HG03521 (cell line): ENCODE measurements at regions not wholly inside any gene's neighbourhood (a gene's known extent, or its start where the extent isn't known, plus 50 kb on each side); places are given as distances from the start of the nearest gene placed in this dataset.

Experiments used
- ATAC-seq: cut with Tn5 transposase; IDR thresholded peaks from one replicate; pipeline ENCODE4 v1.9.1; 2021; ENCODE audit warnings: mild to moderate bottlenecking, moderate library complexity; ENCODE audit not compliant: unreplicated experiment

DNA sequence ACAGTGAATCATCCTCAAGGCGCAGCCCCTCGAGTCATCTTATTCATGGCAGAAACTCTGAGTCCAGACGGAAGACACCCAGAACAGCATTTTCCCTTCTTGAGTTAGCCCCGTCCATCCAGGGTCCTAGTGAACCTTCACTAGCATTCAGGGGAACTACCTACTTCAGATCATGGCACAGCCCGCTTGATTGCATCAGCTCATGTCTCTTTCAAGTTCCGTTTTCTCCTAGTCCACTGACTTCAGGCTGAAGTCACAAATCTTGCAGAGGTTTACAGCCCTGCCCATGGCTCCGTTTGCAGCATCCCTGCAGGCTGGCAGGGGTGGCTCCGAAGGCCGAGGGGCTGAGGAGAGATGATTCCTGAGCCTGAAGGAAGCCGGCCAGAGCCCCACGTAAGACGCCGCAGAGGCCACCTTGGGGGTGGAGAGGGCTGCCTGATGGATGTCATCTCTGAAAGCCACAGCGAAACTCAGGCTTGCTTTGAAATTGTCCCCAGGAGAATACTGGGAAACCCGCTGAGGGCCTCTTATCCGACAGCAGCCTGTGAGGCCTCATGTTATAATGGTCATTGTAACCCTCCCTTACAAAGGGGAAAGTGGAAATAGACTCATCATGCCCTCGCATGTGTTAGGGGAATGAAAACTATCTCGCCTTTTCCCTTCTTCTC, 310.2 kb upstream of the AJAP1 start:
- ATAC-seq, result no peak

DNA sequence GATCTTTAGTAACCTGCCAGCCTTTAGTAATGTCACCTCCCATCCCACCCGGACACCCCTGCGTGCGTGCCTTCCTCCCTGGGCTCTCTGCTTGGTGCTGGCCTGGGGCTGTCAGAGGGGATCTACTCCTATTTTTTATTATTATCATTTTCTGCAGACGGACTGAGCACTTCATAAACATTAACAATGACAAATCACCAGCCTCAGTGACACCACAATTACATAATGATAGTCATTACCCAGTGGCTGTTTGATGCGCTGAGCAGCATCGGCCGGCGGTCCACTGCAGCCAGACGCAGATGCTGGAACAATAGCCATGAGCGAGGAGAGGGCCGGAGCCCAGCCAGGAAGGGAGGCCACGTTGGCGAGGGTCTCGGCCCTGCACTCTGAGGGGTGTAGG, 309.3 kb upstream of the AJAP1 start:
- no peak for ATAC-seq

DNA sequence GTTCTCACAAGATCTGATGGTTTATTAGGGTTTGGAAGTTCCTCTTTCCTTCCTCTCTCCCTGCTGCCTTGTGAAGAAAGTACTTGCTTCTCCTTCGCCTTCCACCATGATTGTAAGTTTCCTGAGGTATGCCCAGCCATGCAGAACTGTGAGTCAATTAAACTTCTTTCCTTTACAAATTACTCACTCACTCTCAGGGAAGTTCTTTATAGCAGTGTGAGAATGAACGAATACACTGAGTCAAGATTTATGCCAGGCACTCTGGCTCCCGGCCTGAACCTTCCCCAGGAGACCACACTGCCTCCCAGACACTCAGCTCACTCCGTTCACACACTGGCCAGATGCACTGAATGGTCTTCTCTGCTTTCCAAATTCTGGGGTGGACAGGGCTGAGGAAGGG, 308.3 kb upstream of the AJAP1 start:
- ATAC-seq, result no peak

DNA sequence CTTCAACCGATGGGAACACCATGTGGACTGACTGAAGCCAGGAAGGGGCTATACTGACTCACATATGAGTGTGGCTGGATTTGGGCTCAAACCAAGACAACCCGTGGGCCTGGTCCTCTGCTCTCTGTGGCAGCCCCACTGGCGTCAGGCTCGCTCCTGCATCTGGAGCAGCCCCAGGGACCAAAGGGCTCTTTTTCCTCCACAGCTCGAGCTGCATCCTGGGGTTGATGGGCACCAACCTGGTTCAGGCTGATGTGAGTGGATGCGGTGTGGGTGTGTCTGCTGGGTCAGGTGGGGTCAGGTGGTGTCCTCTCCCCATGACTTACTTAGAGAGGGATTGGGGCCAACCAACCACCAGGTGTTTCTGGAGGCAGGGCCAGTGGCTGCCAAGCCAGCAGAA, 303.0 kb upstream of the AJAP1 start:
- ATAC-seq, result no peak

DNA sequence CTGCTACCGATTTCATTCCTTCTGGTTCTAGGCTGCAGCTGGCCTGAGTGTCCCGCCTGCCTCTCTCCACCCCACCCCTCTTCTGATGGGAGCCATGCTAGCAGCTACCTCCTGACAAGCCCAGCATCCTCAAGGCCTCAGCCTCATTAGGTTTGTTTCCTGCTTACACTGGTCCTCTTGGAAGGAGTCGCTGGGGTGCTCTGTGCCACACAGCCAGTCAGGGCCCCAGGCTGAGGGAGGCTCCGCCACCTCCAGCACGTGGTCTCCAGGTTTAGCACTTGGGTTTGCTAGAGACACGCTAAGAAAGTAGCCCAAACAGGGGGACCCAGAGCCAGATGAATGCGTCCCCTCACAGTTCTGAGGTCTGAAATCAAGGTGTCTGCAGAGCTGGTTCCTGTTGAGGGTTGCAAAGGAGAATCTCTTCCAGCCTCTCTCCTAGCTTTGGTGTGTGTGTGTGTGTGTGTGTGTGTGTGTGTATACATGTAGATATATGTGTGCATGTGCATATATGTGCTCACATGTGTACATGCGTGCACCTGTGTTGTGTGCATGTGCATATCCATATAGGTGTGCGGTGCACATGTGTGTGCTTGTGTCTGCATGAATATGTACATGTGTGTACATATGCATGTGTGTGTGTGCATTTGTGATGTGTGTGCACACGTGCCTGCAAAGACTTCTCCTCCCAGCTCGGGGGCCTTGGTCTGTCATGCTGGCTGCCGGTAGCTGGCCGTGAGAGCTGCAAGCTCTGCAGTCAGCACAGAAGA, 301.1 kb upstream of the AJAP1 start:
- ATAC-seq, result no peak

DNA sequence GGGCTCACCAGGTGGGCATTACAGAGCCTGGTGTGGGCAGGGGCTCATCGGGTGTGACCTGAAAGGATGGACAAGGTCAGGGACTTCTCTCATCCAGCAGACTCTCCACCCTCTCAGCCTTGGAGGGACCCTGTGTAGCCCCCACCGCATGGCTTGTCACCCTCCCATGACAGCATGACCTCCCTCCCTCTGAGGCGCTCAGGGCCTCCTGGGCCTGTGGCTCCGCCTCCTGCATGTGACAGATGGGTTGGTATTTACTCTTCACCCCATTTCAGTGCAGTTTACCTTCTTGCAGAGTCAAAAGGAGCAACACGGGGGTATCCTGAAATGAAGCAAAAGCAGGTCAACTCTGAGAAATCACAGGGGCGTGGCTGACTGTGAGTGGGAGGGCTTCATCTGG, 298.6 kb upstream of the AJAP1 start:
- no peak for ATAC-seq

DNA sequence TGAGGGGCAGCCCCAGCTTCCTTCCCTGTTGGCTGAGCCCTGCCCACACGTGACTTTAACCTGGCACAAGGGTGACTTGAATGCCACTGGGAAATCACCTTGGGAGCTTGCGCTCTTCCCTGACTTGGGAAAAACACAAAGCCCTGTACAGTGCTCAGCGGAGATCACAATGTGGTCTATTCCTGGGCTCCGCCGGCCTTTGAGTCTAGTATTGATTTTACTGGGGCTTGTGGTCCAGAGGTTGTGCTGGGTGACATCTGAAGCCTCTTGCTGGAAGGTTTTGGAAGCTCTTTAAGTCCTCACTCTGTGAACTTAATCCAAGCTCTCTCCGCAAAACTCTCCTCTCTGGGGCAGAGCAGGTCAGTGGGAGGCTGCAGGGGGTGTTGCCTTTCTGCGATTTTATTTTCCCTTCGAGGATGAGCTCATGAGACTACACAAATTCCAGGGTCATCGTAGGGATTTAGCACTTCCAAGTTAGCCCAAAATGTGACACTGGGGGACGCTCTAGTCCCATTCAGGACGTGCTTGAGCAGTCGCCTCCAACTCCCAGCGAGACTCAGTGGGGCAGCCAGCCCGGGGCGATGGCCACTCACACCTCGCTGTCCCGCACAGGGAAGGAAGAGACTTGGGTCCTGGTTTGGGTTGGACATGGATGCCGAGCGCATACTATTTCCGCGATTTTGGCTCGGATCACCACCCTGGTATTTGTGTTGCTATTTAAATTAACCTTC, 291.9 kb upstream of the AJAP1 start:
- no peak for ATAC-seq

DNA sequence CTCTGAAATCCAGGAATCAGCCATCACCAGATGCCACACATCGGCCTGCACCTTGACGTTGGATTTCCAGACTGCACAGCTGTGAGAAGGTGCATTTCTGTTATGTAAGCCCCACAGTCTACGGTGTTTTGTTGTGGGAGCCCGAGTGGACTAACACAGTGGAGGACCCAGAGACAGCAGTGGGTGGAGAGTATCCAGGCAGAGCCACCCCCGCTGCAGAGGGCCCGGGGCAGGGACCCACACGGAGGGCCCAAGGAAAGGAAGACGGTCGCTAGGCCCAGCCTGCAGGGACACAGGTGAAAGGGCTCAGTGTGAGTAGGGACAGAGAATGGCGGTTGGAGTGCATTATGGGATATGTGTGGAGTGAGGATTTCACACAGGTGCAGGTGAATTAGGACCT, 288.3 kb upstream of the AJAP1 start:
- no peak for ATAC-seq

DNA sequence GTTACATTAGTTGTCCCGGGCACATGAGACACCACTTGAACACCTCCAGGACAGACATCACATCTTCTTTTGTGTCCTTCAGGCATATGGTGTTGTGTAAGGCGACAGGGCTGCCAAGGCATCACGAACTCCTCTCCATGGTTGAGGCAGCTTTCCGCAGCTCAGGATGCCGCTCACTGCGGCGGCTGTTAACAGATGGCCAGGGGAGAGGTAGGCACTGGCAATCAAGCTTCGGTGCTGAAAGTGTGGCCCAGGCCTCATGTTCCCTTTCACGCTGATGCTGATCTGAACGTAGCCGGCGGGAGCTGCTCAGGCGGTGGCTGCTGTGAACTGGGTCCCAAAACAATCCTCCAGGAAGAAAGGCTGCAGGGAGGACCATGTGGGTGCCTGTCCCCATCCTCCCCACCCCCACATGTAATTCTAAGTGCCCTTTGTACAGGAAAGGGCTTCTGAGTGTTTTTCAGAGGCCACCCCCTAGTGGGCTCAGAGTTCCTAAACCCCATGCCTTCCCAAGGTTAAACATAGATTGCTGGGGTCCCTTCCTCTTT, 287.1 kb upstream of the AJAP1 start:
- ATAC-seq, result no peak

DNA sequence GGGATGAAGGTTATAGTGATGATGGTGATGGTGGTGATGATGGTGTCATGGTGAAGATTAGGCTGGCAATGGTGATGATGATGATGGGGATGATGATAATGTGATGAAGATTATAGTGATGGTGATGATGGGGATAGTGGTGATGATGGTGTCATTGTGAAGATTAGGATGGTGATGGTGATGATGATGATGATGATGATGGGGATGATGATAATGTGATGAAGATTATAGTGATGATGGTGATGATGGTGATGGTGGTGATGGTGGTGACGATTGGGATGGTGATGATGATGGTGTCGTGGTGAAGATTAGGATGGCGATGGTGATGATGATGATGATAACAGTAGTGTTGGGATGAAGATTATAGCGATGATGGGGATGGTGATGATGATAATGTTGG, 285.1 kb upstream of the AJAP1 start:
- no peak for ATAC-seq

DNA sequence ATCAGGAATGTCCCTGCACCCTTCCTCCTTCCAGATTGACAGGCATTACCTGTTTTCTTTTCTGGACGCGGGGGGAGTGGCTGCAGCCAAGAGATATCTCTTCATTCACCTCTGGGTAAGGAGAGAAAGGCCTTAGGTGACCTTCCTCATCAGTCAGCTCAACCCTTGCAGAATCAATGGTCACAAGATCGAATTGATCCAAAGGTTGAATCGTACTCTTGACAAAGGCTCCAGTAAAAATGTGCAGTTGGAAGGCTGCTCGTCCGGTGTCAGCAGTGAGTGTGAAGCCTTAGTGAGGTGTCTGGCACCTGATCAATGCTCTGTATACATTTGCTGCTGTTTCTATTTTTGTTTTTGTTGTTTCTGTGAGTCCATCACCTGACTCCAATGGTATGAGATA, 282.6 kb upstream of the AJAP1 start:
- no peak for ATAC-seq

DNA sequence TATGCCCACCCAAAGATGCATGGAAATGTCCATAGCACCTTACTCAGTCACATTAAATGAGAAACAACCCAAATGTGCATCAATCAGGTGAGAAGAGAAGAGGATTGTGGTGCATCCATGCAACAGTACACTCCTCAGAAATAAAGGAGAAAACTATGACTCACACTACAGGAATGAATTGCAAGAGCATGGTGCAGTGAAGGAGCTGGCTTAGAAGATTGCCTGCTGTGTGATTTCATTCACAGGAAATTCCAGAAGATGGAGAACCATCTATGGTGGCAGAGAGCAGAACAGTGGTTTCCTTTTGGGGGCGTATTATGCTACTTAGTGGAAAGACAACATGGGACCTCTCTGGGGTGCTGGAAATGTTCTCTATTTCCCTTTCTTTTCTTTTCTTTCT, 278.6 kb upstream of the AJAP1 start:
- no peak for ATAC-seq

DNA sequence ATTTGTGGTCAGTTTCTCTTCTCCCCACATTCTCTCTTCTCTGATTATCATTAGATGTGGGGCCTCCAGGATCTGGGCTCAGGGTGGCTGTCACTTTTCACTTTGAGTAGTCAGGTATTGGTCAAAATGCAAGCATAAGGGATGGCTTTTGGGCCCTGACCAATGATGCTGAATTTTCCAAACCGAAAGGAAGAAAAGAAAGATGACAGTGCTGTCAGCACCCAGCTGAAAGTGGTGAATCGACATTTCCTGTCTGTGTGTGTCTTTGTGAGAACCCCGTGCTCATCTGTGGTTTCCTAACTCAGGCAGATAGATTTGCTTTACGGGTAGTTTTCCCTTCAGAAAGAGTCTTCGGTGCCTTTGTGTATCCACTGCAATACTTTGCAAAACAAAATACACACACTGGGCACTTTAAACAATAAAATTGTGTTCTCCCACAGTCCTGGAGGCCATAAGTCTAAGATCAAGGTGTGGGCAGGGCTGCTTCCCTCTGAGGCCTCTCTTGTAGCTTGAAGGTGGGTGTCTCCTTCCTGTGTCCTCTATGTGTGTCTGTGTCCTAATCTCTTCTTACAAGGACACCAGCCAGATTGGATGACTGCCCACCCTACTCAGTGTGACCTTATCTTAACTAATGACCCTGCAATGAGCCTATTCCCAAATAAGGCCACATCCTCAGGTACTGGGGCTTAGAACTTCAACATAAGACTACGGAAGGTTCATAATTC, 274.8 kb upstream of the AJAP1 start:
- no peak for ATAC-seq

DNA sequence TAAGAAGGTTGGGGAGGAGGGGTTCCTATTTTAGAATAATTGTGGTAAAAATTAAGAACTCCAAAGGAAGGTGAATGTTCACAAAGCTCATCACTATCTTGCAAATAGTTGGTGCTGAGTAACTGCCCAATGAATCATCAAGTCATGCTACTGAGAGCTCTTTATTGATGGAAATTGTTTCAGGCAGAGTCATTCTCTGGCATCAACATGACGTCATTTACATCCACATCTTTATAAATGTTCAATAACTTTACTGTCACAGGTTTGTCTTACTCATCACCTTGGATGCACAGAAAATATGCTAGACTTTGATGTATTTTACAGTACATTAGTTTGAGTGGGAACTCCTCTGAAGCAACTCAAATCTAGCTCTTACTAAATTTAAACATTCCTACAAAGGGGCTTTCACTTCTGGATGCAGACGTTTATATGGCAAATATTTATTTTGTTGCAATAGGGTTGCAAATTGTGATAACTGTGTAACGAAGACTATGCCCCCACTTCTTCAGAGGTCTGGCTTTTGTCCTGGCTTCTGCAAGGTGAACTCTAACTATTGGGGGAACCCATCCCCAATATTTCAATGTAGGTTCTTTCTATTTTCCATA, 273.7 kb upstream of the AJAP1 start:
- no peak for ATAC-seq

DNA sequence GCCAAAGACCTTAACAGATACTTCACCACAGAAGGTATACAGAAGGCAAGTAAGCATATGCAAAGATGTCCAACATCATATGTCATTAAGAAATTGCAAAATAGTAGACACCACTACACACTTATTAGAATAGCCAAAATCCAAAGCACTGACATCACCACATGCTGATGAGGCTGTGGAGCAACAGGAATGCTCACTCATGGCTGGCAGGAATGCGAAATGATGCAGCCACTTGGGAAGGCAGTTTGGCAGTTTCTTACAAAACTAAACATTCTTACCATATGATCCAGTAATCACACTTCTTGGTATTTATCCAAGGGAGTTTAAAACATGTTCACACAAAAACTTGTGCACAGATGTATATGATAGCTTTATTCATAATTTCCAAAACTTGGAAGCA, 261.2 kb upstream of the AJAP1 start:
- no peak for ATAC-seq

DNA sequence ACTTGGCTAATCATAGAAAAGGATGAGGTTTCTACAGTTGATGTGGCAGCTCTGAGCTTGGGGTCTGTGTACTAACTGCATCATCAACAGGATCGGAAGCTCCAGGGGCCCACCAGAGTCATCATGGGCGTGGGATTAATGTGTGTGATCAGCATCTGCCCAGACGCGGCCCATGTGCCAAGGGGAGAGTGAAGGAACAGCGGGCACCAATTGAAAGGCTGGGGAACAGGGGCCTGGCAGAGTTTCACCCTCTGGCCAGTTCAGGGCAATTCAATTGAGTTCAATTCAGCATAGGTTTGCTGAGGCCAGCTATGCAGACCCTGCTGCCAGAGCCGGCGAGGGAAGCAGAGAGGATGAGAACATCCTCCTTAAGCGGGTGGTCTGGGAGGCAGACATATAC, 260.0 kb upstream of the AJAP1 start:
- no peak for ATAC-seq

DNA sequence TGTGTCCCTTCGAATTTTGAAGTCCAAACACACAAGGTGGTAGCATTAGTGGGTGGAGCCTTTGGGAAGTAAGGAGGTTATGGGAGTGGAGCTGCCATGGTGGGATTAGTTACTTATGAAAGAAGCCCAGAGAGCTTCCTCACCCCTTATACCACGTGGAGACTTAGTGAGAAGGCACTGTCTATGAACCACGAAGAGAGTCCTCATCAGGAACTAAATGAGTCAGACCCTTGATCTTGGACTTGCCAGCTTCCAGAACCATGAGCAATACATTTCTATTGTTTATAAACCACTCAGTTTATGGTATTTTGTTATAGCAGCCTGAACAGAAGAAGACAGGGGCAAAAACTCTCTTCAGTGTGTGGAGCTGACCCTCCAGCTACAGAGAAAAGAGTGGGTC, 259.3 kb upstream of the AJAP1 start:
- no peak for ATAC-seq

DNA sequence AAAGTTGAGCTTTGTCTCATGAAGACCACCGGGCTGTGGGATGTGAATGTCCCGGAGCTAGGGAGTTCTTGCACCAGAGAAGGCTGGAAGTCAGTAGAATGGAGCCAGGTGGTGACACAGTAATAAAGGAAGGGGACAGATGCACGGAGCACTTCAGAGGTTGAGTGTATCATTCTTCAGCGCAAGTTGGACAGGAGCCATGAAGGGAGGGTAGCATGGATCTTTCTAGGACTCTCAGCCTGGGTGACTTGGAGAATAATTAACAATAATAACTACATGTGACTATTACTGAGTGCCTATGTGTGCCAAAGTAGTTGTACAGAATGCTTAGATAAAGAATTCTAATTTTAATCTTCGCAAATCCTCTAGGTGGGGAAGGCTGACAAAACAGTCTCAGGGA, 258.7 kb upstream of the AJAP1 start:
- ATAC-seq, result no peak

DNA sequence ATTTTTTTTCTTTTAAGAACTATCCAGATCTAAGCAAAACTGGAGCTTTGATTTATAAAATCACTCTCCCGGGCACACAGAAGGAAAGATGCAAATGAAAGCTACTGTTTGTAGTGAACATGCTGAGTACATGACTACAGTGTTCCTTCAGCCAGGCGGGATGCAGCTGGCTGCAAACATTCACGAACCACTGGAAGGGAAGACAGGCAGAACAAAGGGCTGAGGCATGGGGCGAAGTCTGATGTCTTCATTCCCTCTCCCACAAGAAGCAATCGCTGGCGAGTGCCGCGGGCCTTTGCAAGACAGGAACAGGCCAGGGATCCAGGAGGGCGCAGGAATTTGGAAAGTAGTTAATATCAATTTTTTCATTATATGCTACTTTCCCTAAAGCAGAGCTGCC, 257.9 kb upstream of the AJAP1 start:
- no peak for ATAC-seq

DNA sequence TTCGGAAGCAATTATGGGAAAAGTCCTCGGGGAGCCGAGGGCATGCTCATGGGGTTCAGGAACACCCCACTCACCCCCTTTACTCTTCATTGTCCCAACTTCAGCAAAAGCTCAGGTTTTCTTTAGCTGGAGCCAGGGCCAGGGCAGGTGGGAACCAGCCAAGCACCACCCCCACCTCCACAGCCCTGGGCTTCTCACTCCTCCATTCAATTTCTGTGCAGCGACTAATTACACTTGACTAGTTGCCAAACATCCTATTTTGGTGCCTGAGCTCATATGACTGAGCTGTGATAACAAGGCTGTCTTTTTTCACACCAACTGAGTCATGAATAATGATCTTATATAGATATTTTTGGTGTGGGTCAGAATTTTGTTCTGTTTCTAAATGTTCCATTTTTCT, 257.2 kb upstream of the AJAP1 start:
- no peak for ATAC-seq

DNA sequence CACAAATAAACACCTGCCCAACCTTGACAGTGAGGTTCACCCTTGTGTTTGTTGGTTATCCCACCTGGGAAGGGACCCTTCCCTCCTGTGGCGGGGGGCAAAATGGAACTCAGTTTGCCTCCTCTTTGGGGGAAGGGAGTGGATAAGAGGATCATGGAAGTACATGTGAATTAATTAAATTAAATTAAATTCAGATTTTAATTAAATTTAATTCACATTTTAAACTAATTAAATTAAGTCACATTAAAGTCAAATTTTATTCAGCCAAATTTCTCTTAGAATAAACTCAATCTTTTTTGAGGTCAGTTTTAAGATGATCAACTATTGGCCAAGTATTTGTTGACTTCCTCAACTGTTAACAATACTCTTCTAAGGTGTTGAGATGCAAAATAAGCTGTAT, 252.4 kb upstream of the AJAP1 start:
- ATAC-seq, result no peak
